GM21786 (cell line): ENCODE measurements at regions not wholly inside any gene's neighbourhood (a gene's known extent, or its start where the extent isn't known, plus 50 kb on each side); places are given as distances from the start of the nearest gene placed in this dataset.

ENCODE experiments used
- ATAC-seq: cut with Tn5 transposase; IDR thresholded peaks from one replicate; pipeline ENCODE4 v1.9.1; 2021; ENCODE audit not compliant: unreplicated experiment

- no peak for ATAC-seq
Observed at GRCh38 chr15:96888764-96889163, 558.3 kb downstream of the NR2F2 start.

GRCh38 chr15:96889734-96890480 lies 559.4 kb downstream of the NR2F2 start:
- peak; percentile 42 for ATAC-seq

GRCh38 chr15:96891046-96891445 lies 560.5 kb downstream of the NR2F2 start:
- ATAC-seq: no peak

GRCh38 chr15:96893159-96893906 lies 562.8 kb downstream of the NR2F2 start:
- no peak for ATAC-seq

- no peak for ATAC-seq
Observed at GRCh38 chr15:96894659-96895058, 564.2 kb downstream of the NR2F2 start.

GRCh38 chr15:96896766-96897165 lies 566.3 kb downstream of the NR2F2 start:
- no peak for ATAC-seq

GRCh38 chr15:96914081-96914480 lies 583.6 kb downstream of the NR2F2 start:
- no peak for ATAC-seq

- no peak for ATAC-seq
Observed at GRCh38 chr15:96916750-96917149, 586.2 kb downstream of the NR2F2 start.

- ATAC-seq: no peak
Observed at GRCh38 chr15:96924570-96924969, 594.1 kb downstream of the NR2F2 start.

GRCh38 chr15:96947296-96948229 lies 617.1 kb downstream of the NR2F2 start:
- no peak for ATAC-seq

GRCh38 chr15:96948981-96949380 lies 618.5 kb downstream of the NR2F2 start:
- no peak for ATAC-seq

GRCh38 chr15:96958721-96959120 lies 628.2 kb downstream of the NR2F2 start:
- ATAC-seq: no peak

GRCh38 chr15:96959501-96959900 lies 629.0 kb downstream of the NR2F2 start:
- ATAC-seq: no peak

GRCh38 chr15:96960711-96961480 lies 630.4 kb downstream of the NR2F2 start:
- ATAC-seq: no peak

GRCh38 chr15:96966554-96966953 lies 636.1 kb downstream of the NR2F2 start:
- ATAC-seq: no peak

GRCh38 chr15:96969732-96970710 lies 639.5 kb downstream of the NR2F2 start:
- no peak for ATAC-seq

- ATAC-seq: no peak
Observed at GRCh38 chr15:96972201-96972600, 641.7 kb downstream of the NR2F2 start.

- ATAC-seq: no peak
Observed at GRCh38 chr15:96974761-96975160, 644.3 kb downstream of the NR2F2 start.

- no peak for ATAC-seq
Observed at GRCh38 chr15:96977886-96978285, 647.4 kb downstream of the NR2F2 start.
